Skin epidermis (tissue), 12 donors: ENCODE measurements at regions not wholly inside any gene's neighbourhood (a gene's known extent, or its start where the extent isn't known, plus 50 kb on each side); places are given as distances from the start of the nearest gene placed in this dataset.
"Not testable (repeated sequence)": the region's sequence is repeated elsewhere in the genome, so short reads cannot be mapped to it uniquely, and the experiment has no call there.

ENCODE experiments used
- H3K27ac ChIP-seq, 21 experiments: fragments of 200-600 bp; sonication (generic) in 11 of 21; one replicate each; pipeline ENCODE4 v1.5.0; 2020; ENCODE audit warnings: mild to moderate bottlenecking in 3 of 21, inconsistent platforms in 2 of 21, moderate library complexity in 2 of 21
- H3K4me3 ChIP-seq, 7 experiments: fragments of 200-600 bp; sonication (generic) in 2 of 7; one replicate each; pipeline ENCODE4 v1.5.0; 2020; ENCODE audit warnings: inconsistent platforms in 2 of 7, mild to moderate bottlenecking in 2 of 7, moderate library complexity in 1 of 7

GRCh38 chr15:84360902-84361301, 125.3 kb downstream of the GOLGA6L4 start:
- not testable (repeated sequence) for H3K4me3 ChIP-seq, H3K27ac ChIP-seq

- not testable (repeated sequence) for H3K27ac ChIP-seq, H3K4me3 ChIP-seq
Measured at GRCh38 chr15:84384421-84384820, 148.8 kb downstream of the GOLGA6L4 start.

- no peak overlapping the region for H3K27ac ChIP-seq
- H3K4me3 ChIP-seq, result no peak overlapping the region
Measured at GRCh38 chr15:84387086-84387485, 151.5 kb downstream of the GOLGA6L4 start.

GRCh38 chr15:84388201-84388600, 152.6 kb downstream of the GOLGA6L4 start:
- H3K4me3 ChIP-seq, H3K27ac ChIP-seq: not testable (repeated sequence)

- H3K27ac ChIP-seq, H3K4me3 ChIP-seq: not testable (repeated sequence)
Measured at GRCh38 chr15:84388638-84389037, 153.1 kb downstream of the GOLGA6L4 start.

GRCh38 chr15:84390324-84390723, 154.8 kb downstream of the GOLGA6L4 start:
- not testable (repeated sequence) for H3K4me3 ChIP-seq, H3K27ac ChIP-seq

- H3K4me3 ChIP-seq, result no peak overlapping the region
- H3K27ac ChIP-seq, result no peak overlapping the region
Measured at GRCh38 chr15:84391191-84391590, 155.6 kb downstream of the GOLGA6L4 start.

- H3K27ac ChIP-seq, H3K4me3 ChIP-seq: not testable (repeated sequence)
Measured at GRCh38 chr15:84392020-84392419, 156.4 kb downstream of the GOLGA6L4 start.

GRCh38 chr15:84393386-84393936, 157.9 kb downstream of the GOLGA6L4 start:
- H3K4me3 ChIP-seq, H3K27ac ChIP-seq: not testable (repeated sequence)

- not testable (repeated sequence) for H3K4me3 ChIP-seq, H3K27ac ChIP-seq
Measured at GRCh38 chr15:84393966-84394365, 158.4 kb downstream of the GOLGA6L4 start.

GRCh38 chr15:84395384-84395783, 159.8 kb downstream of the GOLGA6L4 start:
- not testable (repeated sequence) for H3K27ac ChIP-seq, H3K4me3 ChIP-seq

GRCh38 chr15:84395881-84396280, 160.3 kb downstream of the GOLGA6L4 start:
- not testable (repeated sequence) for H3K27ac ChIP-seq

GRCh38 chr15:84397066-84397465, 161.5 kb downstream of the GOLGA6L4 start:
- not testable (repeated sequence) for H3K27ac ChIP-seq, H3K4me3 ChIP-seq

More at GRCh38 chr15:84395881-84396280, 160.3 kb downstream of the GOLGA6L4 start:
- H3K4me3 ChIP-seq, result not testable (repeated sequence)

- H3K4me3 ChIP-seq, H3K27ac ChIP-seq: not testable (repeated sequence)
Measured at GRCh38 chr15:84398087-84398486, 162.5 kb downstream of the GOLGA6L4 start.

- Histone ChIP-seq H3K4me3 (no peak overlapping the region), H3K27ac (no peak overlapping the region)
Measured at GRCh38 chr15:84398763-84399701, 163.5 kb downstream of the GOLGA6L4 start.

GRCh38 chr15:84400017-84400740, 164.6 kb downstream of the GOLGA6L4 start:
- no peak overlapping the region for H3K27ac ChIP-seq

GRCh38 chr15:84400820-84401219, 165.2 kb downstream of the GOLGA6L4 start:
- no peak overlapping the region for H3K27ac ChIP-seq

More at GRCh38 chr15:84400017-84400740, 164.6 kb downstream of the GOLGA6L4 start:
- no peak overlapping the region for H3K4me3 ChIP-seq

GRCh38 chr15:84401461-84401860, 165.9 kb downstream of the GOLGA6L4 start:
- H3K27ac ChIP-seq, H3K4me3 ChIP-seq: not testable (repeated sequence)

More at GRCh38 chr15:84400820-84401219, 165.2 kb downstream of the GOLGA6L4 start:
- no peak overlapping the region for H3K4me3 ChIP-seq

- not testable (repeated sequence) for H3K4me3 ChIP-seq, H3K27ac ChIP-seq
Measured at GRCh38 chr15:84401891-84402840, 166.6 kb downstream of the GOLGA6L4 start.
